ENCODE measurements at regions not wholly inside any gene's neighbourhood (a gene's known extent, or its start where the extent isn't known, plus 50 kb on each side); places are given as distances from the start of the nearest gene placed in this dataset.

DNA sequence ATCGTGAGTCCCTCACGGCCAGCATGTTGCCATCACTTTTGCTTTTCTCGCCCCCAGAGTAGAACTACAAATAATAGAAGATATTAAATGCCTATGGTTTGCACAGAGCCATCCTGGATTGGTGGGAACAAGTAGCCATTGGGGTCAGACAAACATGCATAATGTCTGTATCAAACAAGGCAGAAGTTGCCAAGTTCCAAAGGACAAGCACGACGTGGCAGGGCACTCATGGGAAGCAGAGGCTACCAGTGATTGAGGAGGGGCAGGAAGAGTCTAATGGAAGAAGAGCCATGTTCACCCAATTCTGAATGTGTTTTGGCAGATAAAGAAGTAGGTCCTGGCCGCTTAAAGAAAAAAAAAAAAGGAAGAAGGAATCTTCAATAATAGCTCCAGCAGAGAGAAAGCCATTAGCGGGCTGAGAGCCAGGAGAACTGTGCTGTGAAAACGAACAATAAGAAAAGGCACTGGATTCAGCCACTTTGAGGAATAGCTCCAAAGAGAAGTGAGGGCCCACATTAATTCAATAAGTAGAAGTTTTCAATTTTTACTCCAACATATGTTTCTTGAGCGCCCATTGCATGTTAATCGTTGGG lies 153.7 kb upstream of the ADCY2 start:
- FAIRE-seq: no peak

DNA sequence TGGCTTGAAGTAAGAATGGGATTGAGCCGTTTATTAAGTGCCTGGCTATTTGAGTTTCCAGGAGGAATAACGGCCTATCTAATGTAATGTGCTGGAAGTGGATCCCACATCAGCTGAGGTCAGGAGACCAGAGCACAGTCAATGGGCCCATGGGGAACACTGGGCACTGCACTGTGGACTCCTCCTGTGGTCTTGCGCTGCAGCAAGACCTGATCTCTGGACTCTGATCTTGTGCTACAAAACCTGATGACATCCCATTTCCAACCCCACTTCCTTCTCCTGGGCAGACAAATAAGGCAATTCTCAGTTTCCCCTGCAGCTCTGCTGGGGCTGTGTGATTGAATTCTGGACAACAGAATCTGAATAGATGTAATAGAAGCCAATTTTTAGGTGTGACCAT lies 151.7 kb upstream of the ADCY2 start:
- H3K9me3 ChIP-seq: no peaks in the 10 kb centered on the region
- no peak overlapping the region for H3K4me2 ChIP-seq
- H3K27ac ChIP-seq: no peak overlapping the region
- TF ChIP-seq MAFK (IDR thresholded peaks at IDR 0.05; ENCODE audit: partially characterized antibody) (no peak), HDAC2 (IDR thresholded peaks at IDR 0.05) (no peak), POLR2A (IDR thresholded peaks at IDR 0.05; ENCODE audit: low read length) (no peak), BHLHE40 (IDR thresholded peaks at IDR 0.05; ENCODE audit: low read depth, low read length) (no peak), ZFP36 (IDR thresholded peaks at IDR 0.05; ENCODE audit: borderline replicate concordance, partially characterized antibody) (no peak), RCOR1 (IDR thresholded peaks at IDR 0.05; ENCODE audit: low read depth, low read length) (no peak), NR3C1 (IDR thresholded peaks at IDR 0.05) (no peak), JUNB (IDR thresholded peaks at IDR 0.05) (no peak), CEBPB (IDR thresholded peaks at IDR 0.05) (no peak), HOXA7 (CRISPR knock-in tag; IDR thresholded peaks at IDR 0.05) (no peak), JUN (IDR thresholded peaks at IDR 0.05) (no peak), SMC3 (IDR thresholded peaks at IDR 0.05) (no peak)
- TF ChIP-seq, protein P1, sequence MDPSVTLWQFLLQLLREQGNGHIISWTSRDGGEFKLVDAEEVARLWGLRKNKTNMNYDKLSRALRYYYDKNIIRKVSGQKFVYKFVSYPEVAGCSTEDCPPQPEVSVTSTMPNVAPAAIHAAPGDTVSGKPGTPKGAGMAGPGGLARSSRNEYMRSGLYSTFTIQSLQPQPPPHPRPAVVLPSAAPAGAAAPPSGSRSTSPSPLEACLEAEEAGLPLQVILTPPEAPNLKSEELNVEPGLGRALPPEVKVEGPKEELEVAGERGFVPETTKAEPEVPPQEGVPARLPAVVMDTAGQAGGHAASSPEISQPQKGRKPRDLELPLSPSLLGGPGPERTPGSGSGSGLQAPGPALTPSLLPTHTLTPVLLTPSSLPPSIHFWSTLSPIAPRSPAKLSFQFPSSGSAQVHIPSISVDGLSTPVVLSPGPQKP (IDR thresholded peaks at IDR 0.05; ENCODE audit: low read depth, low read length): no peak
- TF ChIP-seq, protein P2, sequence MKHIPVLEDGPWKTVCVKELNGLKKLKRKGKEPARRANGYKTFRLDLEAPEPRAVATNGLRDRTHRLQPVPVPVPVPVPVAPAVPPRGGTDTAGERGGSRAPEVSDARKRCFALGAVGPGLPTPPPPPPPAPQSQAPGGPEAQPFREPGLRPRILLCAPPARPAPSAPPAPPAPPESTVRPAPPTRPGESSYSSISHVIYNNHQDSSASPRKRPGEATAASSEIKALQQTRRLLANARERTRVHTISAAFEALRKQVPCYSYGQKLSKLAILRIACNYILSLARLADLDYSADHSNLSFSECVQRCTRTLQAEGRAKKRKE (CRISPR knock-in tag; IDR thresholded peaks at IDR 0.05; ENCODE audit: low read depth): no peak
- H3K4me3 ChIP-seq: no peak overlapping the region
- POLR2A ChIA-PET: no interaction called here
- no peaks in the 10 kb centered on the region for H3K4me1 ChIP-seq
- ATAC-seq (no peak), DNase-seq (ENCODE audit: low read depth in 1 of 2, low spot score in 1 of 2) (no peak), FAIRE-seq (no peak)
- CTCF ChIA-PET: interaction anchor here (1.6 kb wide), 1 partner anchor 21 kb away, joined by 3 read pairs; no protein-coding TSS in a partner anchor
- WGBS (ENCODE audit: missing lambda C conversion rate): 30% methylated on average over 3 of the region's 3 CpGs

More for the DNA sequence above, 153.7 kb upstream of the ADCY2 start:
- ATAC-seq (no peak), DNase-seq (ENCODE audit: low read depth in 1 of 2, low spot score in 1 of 2) (no peak)
- CTCF ChIA-PET: no interaction called here
- Histone ChIP-seq H3K4me2 (no peak overlapping the region), H3K9me3 (no peaks in the 10 kb centered on the region), H3K4me1 (no peaks in the 10 kb centered on the region), H3K27ac (no peak overlapping the region), H3K4me3 (no peak overlapping the region)
- WGBS (ENCODE audit: missing lambda C conversion rate): 2% methylated on average over 10 of the region's 10 CpGs
- POLR2A ChIA-PET: no interaction called here
- no peak for TF ChIP-seq MAZ (IDR thresholded peaks at IDR 0.05; ENCODE audit: borderline replicate concordance, low read depth, low read length)
- TF ChIP-seq, protein P1 (IDR thresholded peaks at IDR 0.05; ENCODE audit: low read depth, low read length): no peak

DNA sequence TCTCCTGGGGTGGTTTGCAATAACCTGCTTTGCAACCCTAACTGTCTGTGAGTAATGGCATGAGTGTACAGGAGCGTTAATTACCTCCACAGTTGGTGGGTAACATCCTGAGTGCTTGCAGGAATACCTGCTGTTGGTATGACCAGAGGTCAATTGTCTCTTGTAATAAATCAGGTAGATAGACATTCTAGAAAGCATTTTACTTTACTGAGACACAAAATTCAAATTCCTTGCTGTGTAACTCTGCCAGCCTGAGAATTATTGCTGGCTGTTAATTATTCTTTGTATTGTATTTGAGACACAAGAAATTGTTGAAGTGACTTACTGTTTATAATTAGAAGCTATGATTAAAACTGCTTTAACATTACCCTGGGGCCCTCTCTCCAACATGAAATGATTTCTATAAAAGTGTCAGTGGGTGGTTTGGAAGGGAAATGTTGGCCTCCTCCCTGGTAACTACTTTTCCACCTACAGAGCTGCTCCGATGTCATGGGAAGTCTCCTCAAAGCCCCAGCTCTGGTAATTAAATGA lies 150.8 kb upstream of the ADCY2 start:
- Histone ChIP-seq H3K4me3 (no peak overlapping the region), H3K9me3 (no peaks in the 10 kb centered on the region), H3K27ac (no peak overlapping the region), H3K4me2 (no peak overlapping the region), H3K4me1 (no peaks in the 10 kb centered on the region)
- FAIRE-seq (no peak), ATAC-seq (no peak), DNase-seq (ENCODE audit: low read depth in 1 of 2, low spot score in 1 of 2) (no peak)
- TF ChIP-seq ZNF302 (CRISPR knock-in tag; IDR thresholded peaks at IDR 0.05) (no peak), NFE2L2 (conservative IDR thresholded peaks at IDR 0.05; ENCODE audit: low read length) (no peak), TFCP2L1 (CRISPR knock-in tag; IDR thresholded peaks at IDR 0.05) (no peak), HOXB5 (CRISPR knock-in tag; IDR thresholded peaks at IDR 0.05) (no peak), JUN (IDR thresholded peaks at IDR 0.05) (no peak), CHD4 (IDR thresholded peaks at IDR 0.05; ENCODE audit: borderline replicate concordance) (no peak), POLR2AphosphoS2 (conservative IDR thresholded peaks at IDR 0.05; ENCODE audit: low read length) (no peak), SMC3 (IDR thresholded peaks at IDR 0.05) (no peak), RARB (CRISPR knock-in tag; IDR thresholded peaks at IDR 0.05) (no peak), POLR2A (IDR thresholded peaks at IDR 0.05; ENCODE audit: low read length) (no peak), EHF (CRISPR knock-in tag; IDR thresholded peaks at IDR 0.05) (no peak), SREBF2 (IDR thresholded peaks at IDR 0.05) (no peak), ZSCAN20 (CRISPR knock-in tag; IDR thresholded peaks at IDR 0.05) (no peak), GATA3 (IDR thresholded peaks at IDR 0.05; ENCODE audit: borderline replicate concordance) (no peak)
- TF ChIP-seq, protein P3, sequence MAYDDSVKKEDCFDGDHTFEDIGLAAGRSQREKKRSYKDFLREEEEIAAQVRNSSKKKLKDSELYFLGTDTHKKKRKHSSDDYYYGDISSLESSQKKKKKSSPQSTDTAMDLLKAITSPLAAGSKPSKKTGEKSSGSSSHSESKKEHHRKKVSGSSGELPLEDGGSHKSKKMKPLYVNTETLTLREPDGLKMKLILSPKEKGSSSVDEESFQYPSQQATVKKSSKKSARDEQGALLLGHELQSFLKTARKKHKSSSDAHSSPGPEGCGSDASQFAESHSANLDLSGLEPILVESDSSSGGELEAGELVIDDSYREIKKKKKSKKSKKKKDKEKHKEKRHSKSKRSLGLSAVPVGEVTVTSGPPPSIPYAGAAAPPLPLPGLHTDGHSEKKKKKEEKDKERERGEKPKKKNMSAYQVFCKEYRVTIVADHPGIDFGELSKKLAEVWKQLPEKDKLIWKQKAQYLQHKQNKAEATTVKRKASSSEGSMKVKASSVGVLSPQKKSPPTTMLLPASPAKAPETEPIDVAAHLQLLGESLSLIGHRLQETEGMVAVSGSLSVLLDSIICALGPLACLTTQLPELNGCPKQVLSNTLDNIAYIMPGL (CRISPR knock-in tag; IDR thresholded peaks at IDR 0.05; ENCODE audit: borderline replicate concordance): no peak
- TF ChIP-seq, protein P4, sequence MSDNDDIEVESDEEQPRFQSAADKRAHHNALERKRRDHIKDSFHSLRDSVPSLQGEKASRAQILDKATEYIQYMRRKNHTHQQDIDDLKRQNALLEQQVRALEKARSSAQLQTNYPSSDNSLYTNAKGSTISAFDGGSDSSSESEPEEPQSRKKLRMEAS (IDR thresholded peaks at IDR 0.05): no peak
- TF ChIP-seq, protein P5, sequence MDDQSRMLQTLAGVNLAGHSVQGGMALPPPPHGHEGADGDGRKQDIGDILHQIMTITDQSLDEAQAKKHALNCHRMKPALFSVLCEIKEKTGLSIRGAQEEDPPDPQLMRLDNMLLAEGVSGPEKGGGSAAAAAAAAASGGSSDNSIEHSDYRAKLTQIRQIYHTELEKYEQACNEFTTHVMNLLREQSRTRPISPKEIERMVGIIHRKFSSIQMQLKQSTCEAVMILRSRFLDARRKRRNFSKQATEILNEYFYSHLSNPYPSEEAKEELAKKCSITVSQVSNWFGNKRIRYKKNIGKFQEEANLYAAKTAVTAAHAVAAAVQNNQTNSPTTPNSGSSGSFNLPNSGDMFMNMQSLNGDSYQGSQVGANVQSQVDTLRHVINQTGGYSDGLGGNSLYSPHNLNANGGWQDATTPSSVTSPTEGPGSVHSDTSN (IDR thresholded peaks at IDR 0.05): no peak
- WGBS (ENCODE audit: missing lambda C conversion rate): 0% methylated on average over 2 of the region's 2 CpGs
- ChIA-PET CTCF (no interaction called here), POLR2A (no interaction called here)

Measured in A549 (cell line).